Heart left ventricle (tissue), 13 donors: ENCODE measurements at regions not wholly inside any gene's neighbourhood (a gene's known extent, or its start where the extent isn't known, plus 50 kb on each side); places are given as distances from the start of the nearest gene placed in this dataset.

Source experiments
- POLR2A ChIP-seq, 2 donors: fragments of 450-650 bp; IDR thresholded peaks; one replicate each; pipeline ENCODE4 v1.6.1; 2017; ENCODE audit warnings: antibody characterized with exemption in 2 of 2, mild to moderate bottlenecking in 2 of 2, moderate library complexity in 2 of 2
- TF ChIP-seq, protein P1 (sequence below), 12 donors: fragments of 200-600 bp; sonication (generic) in 4 of 12; IDR thresholded peaks; one replicate each; pipeline versions ENCODE4 v1.5.0 to v1.8.0; 2018 to 2022; ENCODE audit warnings: antibody characterized with exemption in 12 of 12, mild to moderate bottlenecking in 5 of 12
- donor health status: ischemic (EF 13 %, LVEDD 7.1; RV severe dilation, severe dysfunction).
- donor health status: DM: no; HTN: yes; CAD: no.
- donor health status: DM: no; HTN: no; CAD: no.
- donor health status: ischemic (EF 25% LVEDD 6.9; RV normal size, moderate dysfunction).
- donor health status: ischemic (EF 25% LVEDD 5.7; RV mildly dilated, moderate dysfunction).
- donor health status: ischemic (EF 35%, LVEDD 5.7; RV mildly dilated, moderate dysfunction).
- donor health status: nonischemic (EF 11% LVEDD 7.7; RV severe dilation, severe dysfunction).
- donor health status: DM: yes; HTN: yes; CAD: no.
- donor health status: PGD.
- donor health status: ischemic (EF 29% LVEDD 5.4; RV normal size, mild dysfunction).
- donor health status: nonischemic (EF 23%, LVEDD 6.1; RV moderate dilation, normal function).

DNA sequence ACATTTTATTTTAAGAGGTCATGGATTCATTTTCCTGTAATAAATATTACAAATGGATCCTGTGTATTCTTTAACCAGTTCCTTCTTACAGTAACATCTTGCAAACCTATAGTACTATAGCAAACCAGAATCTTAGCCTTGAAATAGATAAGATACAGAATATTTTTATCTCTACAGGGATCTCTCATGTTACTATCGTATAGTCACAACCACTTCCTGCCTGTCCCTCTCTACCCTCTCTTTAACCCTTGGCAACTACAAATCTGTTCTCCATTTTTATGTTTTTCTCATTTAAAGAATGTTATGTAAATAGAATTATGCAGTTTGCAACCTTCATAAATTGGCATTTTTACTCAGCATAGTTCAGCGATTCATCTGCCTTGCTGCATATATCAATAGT is 454.0 kb downstream of the DIRAS2 start:
- TF ChIP-seq, protein P1, sequence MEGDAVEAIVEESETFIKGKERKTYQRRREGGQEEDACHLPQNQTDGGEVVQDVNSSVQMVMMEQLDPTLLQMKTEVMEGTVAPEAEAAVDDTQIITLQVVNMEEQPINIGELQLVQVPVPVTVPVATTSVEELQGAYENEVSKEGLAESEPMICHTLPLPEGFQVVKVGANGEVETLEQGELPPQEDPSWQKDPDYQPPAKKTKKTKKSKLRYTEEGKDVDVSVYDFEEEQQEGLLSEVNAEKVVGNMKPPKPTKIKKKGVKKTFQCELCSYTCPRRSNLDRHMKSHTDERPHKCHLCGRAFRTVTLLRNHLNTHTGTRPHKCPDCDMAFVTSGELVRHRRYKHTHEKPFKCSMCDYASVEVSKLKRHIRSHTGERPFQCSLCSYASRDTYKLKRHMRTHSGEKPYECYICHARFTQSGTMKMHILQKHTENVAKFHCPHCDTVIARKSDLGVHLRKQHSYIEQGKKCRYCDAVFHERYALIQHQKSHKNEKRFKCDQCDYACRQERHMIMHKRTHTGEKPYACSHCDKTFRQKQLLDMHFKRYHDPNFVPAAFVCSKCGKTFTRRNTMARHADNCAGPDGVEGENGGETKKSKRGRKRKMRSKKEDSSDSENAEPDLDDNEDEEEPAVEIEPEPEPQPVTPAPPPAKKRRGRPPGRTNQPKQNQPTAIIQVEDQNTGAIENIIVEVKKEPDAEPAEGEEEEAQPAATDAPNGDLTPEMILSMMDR (IDR thresholded peaks at IDR 0.05) = no peak
- no peak for TF ChIP-seq POLR2A (IDR thresholded peaks at IDR 0.05)
